Memory B cell (primary cell): ENCODE measurements at regions not wholly inside any gene's neighbourhood (a gene's known extent, or its start where the extent isn't known, plus 50 kb on each side); places are given as distances from the start of the nearest gene placed in this dataset.
"Not testable (repeated sequence)": the region's sequence is repeated elsewhere in the genome, so short reads cannot be mapped to it uniquely, and the experiment has no call there.

ENCODE experiments used
- ATAC-seq: fragments of 150-1000 bp; cut with Tn5 transposase; 2 replicates; pipeline ENCODE4 v1.10.0; 2021; ENCODE audit warnings: low read depth, mild to moderate bottlenecking, moderate library complexity
- DNase-seq, 2 donors: peaks; one replicate each; pipeline ENCODE4 v3.0.0; 2022; ENCODE audit warnings: low spot score in 2 of 2
- H3K27ac Mint-ChIP-seq: one replicate; pipeline ENCODE4 v1.8.0; 2022; ENCODE audit warnings: mild to moderate bottlenecking, moderate library complexity, mixed read lengths
- H3K27me3 Mint-ChIP-seq: one replicate; pipeline ENCODE4 v1.8.0; 2022; ENCODE audit warnings: mixed read lengths
- H3K36me3 Mint-ChIP-seq: one replicate; pipeline ENCODE4 v1.8.0; 2022; ENCODE audit warnings: mild to moderate bottlenecking, mixed read lengths
- H3K4me1 Mint-ChIP-seq: one replicate; pipeline ENCODE4 v1.8.0; 2022; ENCODE audit warnings: mixed read lengths
- H3K4me3 Mint-ChIP-seq: one replicate; pipeline ENCODE4 v1.8.0; 2022; ENCODE audit warnings: mild to moderate bottlenecking, moderate library complexity, mixed read lengths
- H3K9me3 Mint-ChIP-seq: one replicate; pipeline ENCODE4 v1.8.0; 2022; ENCODE audit warnings: mixed read lengths

GRCh38 chr2:185245216-185245615, 493.4 kb upstream of the FSIP2 start:
- Mint-ChIP-seq H3K4me1 (no peaks in the 10 kb centered on the region), H3K27me3 (no peaks in the 10 kb centered on the region), H3K4me3 (no peak overlapping the region), H3K36me3 (no peaks in the 10 kb centered on the region), H3K27ac (no peak overlapping the region), H3K9me3 (peaks cover 1% of the 10 kb centered on the region)
- ATAC-seq (no peak), DNase-seq (no peak)

- H3K4me1 Mint-ChIP-seq = no peaks in the 10 kb centered on the region
- H3K4me3 Mint-ChIP-seq = no peak overlapping the region
- no peaks in the 10 kb centered on the region for H3K27me3 Mint-ChIP-seq
- no peak for ATAC-seq
- H3K27ac Mint-ChIP-seq = no peak overlapping the region
- H3K9me3 Mint-ChIP-seq = peaks cover 1% of the 10 kb centered on the region
- no peak for DNase-seq
- H3K36me3 Mint-ChIP-seq = no peaks in the 10 kb centered on the region
Measured at GRCh38 chr2:185245806-185246205, 492.8 kb upstream of the FSIP2 start.

- Mint-ChIP-seq H3K27me3 (no peaks in the 10 kb centered on the region), H3K4me3 (no peak overlapping the region), H3K36me3 (no peaks in the 10 kb centered on the region), H3K27ac (no peak overlapping the region), H3K4me1 (no peaks in the 10 kb centered on the region), H3K9me3 (peaks cover 1% of the 10 kb centered on the region)
- no peak for DNase-seq
- no peak for ATAC-seq
Measured at GRCh38 chr2:185246717-185247116, 491.9 kb upstream of the FSIP2 start.

- no peak for ATAC-seq
- Mint-ChIP-seq H3K4me3 (no peak overlapping the region), H3K9me3 (peaks cover 3% of the 10 kb centered on the region), H3K4me1 (no peaks in the 10 kb centered on the region), H3K27ac (no peak overlapping the region), H3K27me3 (peaks cover 1% of the 10 kb centered on the region), H3K36me3 (no peaks in the 10 kb centered on the region)
- DNase-seq = no peak
Measured at GRCh38 chr2:185255566-185255965, 483.0 kb upstream of the FSIP2 start.

- no peak for ATAC-seq
- H3K4me1 Mint-ChIP-seq = no peaks in the 10 kb centered on the region
- H3K36me3 Mint-ChIP-seq = no peaks in the 10 kb centered on the region
- H3K4me3 Mint-ChIP-seq = no peak overlapping the region
- H3K9me3 Mint-ChIP-seq = no peaks in the 10 kb centered on the region
- H3K27me3 Mint-ChIP-seq = no peaks in the 10 kb centered on the region
- no peak overlapping the region for H3K27ac Mint-ChIP-seq
- no peak for DNase-seq
Measured at GRCh38 chr2:185265747-185266146, 472.9 kb upstream of the FSIP2 start.

- Mint-ChIP-seq H3K4me3 (no peak overlapping the region), H3K4me1 (no peaks in the 10 kb centered on the region), H3K27ac (no peak overlapping the region), H3K27me3 (no peaks in the 10 kb centered on the region), H3K36me3 (no peaks in the 10 kb centered on the region), H3K9me3 (no peaks in the 10 kb centered on the region)
- no peak for ATAC-seq
- DNase-seq = no peak
Measured at GRCh38 chr2:185268651-185269050, 470.0 kb upstream of the FSIP2 start.

GRCh38 chr2:185274718-185275484, 463.7 kb upstream of the FSIP2 start:
- Mint-ChIP-seq H3K4me1 (no peaks in the 10 kb centered on the region), H3K27me3 (no peaks in the 10 kb centered on the region), H3K4me3 (no peak overlapping the region), H3K9me3 (no peaks in the 10 kb centered on the region), H3K27ac (no peak overlapping the region), H3K36me3 (no peaks in the 10 kb centered on the region)
- DNase-seq (no peak), ATAC-seq (no peak)

- not testable (repeated sequence) for H3K4me1 Mint-ChIP-seq, H3K36me3 Mint-ChIP-seq, ATAC-seq, H3K4me3 Mint-ChIP-seq, H3K27ac Mint-ChIP-seq, DNase-seq, H3K27me3 Mint-ChIP-seq, H3K9me3 Mint-ChIP-seq
Measured at GRCh38 chr2:185275979-185276378, 462.6 kb upstream of the FSIP2 start.

GRCh38 chr2:185278761-185279160, 459.8 kb upstream of the FSIP2 start:
- Mint-ChIP-seq H3K27ac (no peak overlapping the region), H3K4me1 (no peaks in the 10 kb centered on the region), H3K4me3 (no peak overlapping the region)

GRCh38 chr2:185279999-185280398, 458.6 kb upstream of the FSIP2 start:
- no peak for DNase-seq
- H3K36me3 Mint-ChIP-seq = no peaks in the 10 kb centered on the region
- H3K4me3 Mint-ChIP-seq = no peak overlapping the region
- H3K4me1 Mint-ChIP-seq = no peaks in the 10 kb centered on the region
- H3K27me3 Mint-ChIP-seq = no peaks in the 10 kb centered on the region
- ATAC-seq = no peak
- H3K27ac Mint-ChIP-seq = no peak overlapping the region
- no peaks in the 10 kb centered on the region for H3K9me3 Mint-ChIP-seq

More at GRCh38 chr2:185278761-185279160, 459.8 kb upstream of the FSIP2 start:
- DNase-seq = no peak
- Mint-ChIP-seq H3K27me3 (no peaks in the 10 kb centered on the region), H3K36me3 (no peaks in the 10 kb centered on the region), H3K9me3 (no peaks in the 10 kb centered on the region)
- no peak for ATAC-seq

GRCh38 chr2:185284696-185285095, 453.9 kb upstream of the FSIP2 start:
- no peaks in the 10 kb centered on the region for H3K4me1 Mint-ChIP-seq
- H3K9me3 Mint-ChIP-seq = no peaks in the 10 kb centered on the region
- H3K4me3 Mint-ChIP-seq = no peak overlapping the region
- H3K27me3 Mint-ChIP-seq = no peaks in the 10 kb centered on the region
- ATAC-seq (no peak), DNase-seq (no peak)
- H3K27ac Mint-ChIP-seq = no peak overlapping the region
- H3K36me3 Mint-ChIP-seq = no peaks in the 10 kb centered on the region

- H3K27ac Mint-ChIP-seq, H3K4me1 Mint-ChIP-seq, DNase-seq, H3K4me3 Mint-ChIP-seq, H3K36me3 Mint-ChIP-seq, ATAC-seq, H3K9me3 Mint-ChIP-seq, H3K27me3 Mint-ChIP-seq: not testable (repeated sequence)
Measured at GRCh38 chr2:185290012-185290411, 448.6 kb upstream of the FSIP2 start.

- Mint-ChIP-seq H3K36me3 (no peaks in the 10 kb centered on the region), H3K4me3 (no peak overlapping the region), H3K4me1 (no peaks in the 10 kb centered on the region), H3K27me3 (no peaks in the 10 kb centered on the region), H3K27ac (no peak overlapping the region), H3K9me3 (no peaks in the 10 kb centered on the region)
- ATAC-seq = no peak
- DNase-seq = no peak
Measured at GRCh38 chr2:185291035-185291647, 447.5 kb upstream of the FSIP2 start.

GRCh38 chr2:185299867-185300266, 438.7 kb upstream of the FSIP2 start:
- no peaks in the 10 kb centered on the region for H3K27me3 Mint-ChIP-seq
- H3K36me3 Mint-ChIP-seq = no peaks in the 10 kb centered on the region
- H3K27ac Mint-ChIP-seq = no peak overlapping the region
- peaks cover 3% of the 10 kb centered on the region for H3K9me3 Mint-ChIP-seq
- H3K4me3 Mint-ChIP-seq = no peak overlapping the region
- no peak for ATAC-seq
- H3K4me1 Mint-ChIP-seq = no peaks in the 10 kb centered on the region
- DNase-seq = no peak

GRCh38 chr2:185306119-185306518, 432.5 kb upstream of the FSIP2 start:
- Mint-ChIP-seq H3K4me1 (no peaks in the 10 kb centered on the region), H3K4me3 (no peak overlapping the region), H3K9me3 (no peaks in the 10 kb centered on the region), H3K27me3 (no peaks in the 10 kb centered on the region), H3K27ac (no peak overlapping the region), H3K36me3 (no peaks in the 10 kb centered on the region)
- ATAC-seq (no peak), DNase-seq (no peak)
